Keratinocyte (primary cell): ENCODE measurements at regions not wholly inside any gene's neighbourhood (a gene's known extent, or its start where the extent isn't known, plus 50 kb on each side); places are given as distances from the start of the nearest gene placed in this dataset.
"Not testable (repeated sequence)": the region's sequence is repeated elsewhere in the genome, so short reads cannot be mapped to it uniquely, and the experiment has no call there.

Experiments
- CTCF ChIP-seq, 3 experiments: IDR thresholded peaks in 1 of 3; conservative IDR thresholded peaks in 1 of 3; optimal IDR thresholded peaks in 1 of 3; 2 replicates in 2 of 3; 3 replicates in 1 of 3; pipeline versions ENCODE3 to v1.5.1; 2011; ENCODE audit warnings: low read length in 3 of 3, mild to moderate bottlenecking in 3 of 3, moderate library complexity in 2 of 3, control low read depth in 1 of 3, inconsistent platforms in 1 of 3; ENCODE audit not compliant: insufficient read depth in 2 of 3; ENCODE audit errors: extremely low read depth in 1 of 3
- EZH2 ChIP-seq: IDR thresholded peaks from one replicate; pipeline ENCODE4 v1.6.1; 2012; ENCODE audit warnings: inconsistent platforms, mild to moderate bottlenecking, low read length, moderate library complexity

GRCh38 chr10:46796351-46796750 lies 114.9 kb upstream of the PTPN20 start:
- TF ChIP-seq CTCF (optimal IDR thresholded peaks at IDR 0.05 in 1 of 3, IDR thresholded peaks at IDR 0.05 in 1 of 3, conservative IDR thresholded peaks at IDR 0.05 in 1 of 3; ENCODE audit: extremely low read depth in 1 of 3, insufficient read depth in 2 of 3, low read length in 3 of 3); EZH2: not testable (repeated sequence)
